Right lobe of liver (tissue), 4 donors: ENCODE measurements at regions not wholly inside any gene's neighbourhood (a gene's known extent, or its start where the extent isn't known, plus 50 kb on each side); places are given as distances from the start of the nearest gene placed in this dataset.
"Not testable (repeated sequence)": the region's sequence is repeated elsewhere in the genome, so short reads cannot be mapped to it uniquely, and the experiment has no call there.

Experiments
- CTCF ChIP-seq, 4 donors: fragments of 200-600 bp in 3 of 4; fragments of 450-650 bp in 1 of 4; IDR thresholded peaks; one replicate each; pipeline versions ENCODE4 v1.5.1 to v1.8.0; 2016 to 2022; ENCODE audit warnings: antibody characterized with exemption in 4 of 4, mild to moderate bottlenecking in 2 of 4
- POLR2A ChIP-seq: fragments of 450-650 bp; IDR thresholded peaks from one replicate; pipeline ENCODE4 v1.6.1; 2017; ENCODE audit warnings: antibody characterized with exemption, mild to moderate bottlenecking
- donor health status: DM: no; HTN: no; CAD: no.
- donor health status: DM: no; HTN: no; CAD: no.
- donor health status: DM: no; HTN: yes; CAD: no.

- not testable (repeated sequence) for TF ChIP-seq POLR2A; CTCF (IDR thresholded peaks at IDR 0.05)
Measured at GRCh38 chr4:189610571-189610970, 330.1 kb upstream of the FRG1 start.
